Dedifferentiated amniotic fluid mesenchymal stem cell (primary cell): ENCODE measurements at regions not wholly inside any gene's neighbourhood (a gene's known extent, or its start where the extent isn't known, plus 50 kb on each side); places are given as distances from the start of the nearest gene placed in this dataset.
"Not testable (repeated sequence)": the region's sequence is repeated elsewhere in the genome, so short reads cannot be mapped to it uniquely, and the experiment has no call there.

Source experiments
- DNase-seq: peaks from one replicate; pipeline ENCODE4 v3.0.0-alpha.2; 2016; ENCODE audit errors: extremely low spot score

GRCh38 chr9:30258094-30258493 is 2126.3 kb upstream of the ACO1 start:
- DNase-seq = no peak

- DNase-seq = no peak
Measured at GRCh38 chr9:30280229-30280900, 2104.1 kb upstream of the ACO1 start.

GRCh38 chr9:30289435-30289834 is 2095.0 kb upstream of the ACO1 start:
- no peak for DNase-seq

- not testable (repeated sequence) for DNase-seq
Measured at GRCh38 chr9:30292026-30292425, 2092.4 kb upstream of the ACO1 start.

DNA sequence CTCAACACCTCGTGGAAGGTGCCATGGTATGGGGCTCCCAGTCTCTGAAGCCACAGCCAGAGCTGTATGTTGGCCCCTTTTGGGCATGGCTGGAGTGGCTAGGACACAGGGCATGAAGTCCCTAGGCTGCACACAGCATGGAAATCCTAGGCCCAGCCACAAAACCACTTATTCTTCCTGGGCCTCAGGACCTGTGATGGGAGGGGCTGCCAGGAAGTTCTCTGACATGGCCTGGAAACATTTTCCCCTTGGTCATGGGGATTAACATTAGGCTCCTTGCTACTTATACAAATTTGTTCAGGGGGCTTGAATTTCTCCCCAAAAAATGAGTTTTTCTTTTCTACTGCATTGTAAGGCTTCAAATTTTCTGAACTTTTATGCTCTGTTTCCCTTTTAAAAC is 2091.2 kb upstream of the ACO1 start:
- no peak for DNase-seq

DNA sequence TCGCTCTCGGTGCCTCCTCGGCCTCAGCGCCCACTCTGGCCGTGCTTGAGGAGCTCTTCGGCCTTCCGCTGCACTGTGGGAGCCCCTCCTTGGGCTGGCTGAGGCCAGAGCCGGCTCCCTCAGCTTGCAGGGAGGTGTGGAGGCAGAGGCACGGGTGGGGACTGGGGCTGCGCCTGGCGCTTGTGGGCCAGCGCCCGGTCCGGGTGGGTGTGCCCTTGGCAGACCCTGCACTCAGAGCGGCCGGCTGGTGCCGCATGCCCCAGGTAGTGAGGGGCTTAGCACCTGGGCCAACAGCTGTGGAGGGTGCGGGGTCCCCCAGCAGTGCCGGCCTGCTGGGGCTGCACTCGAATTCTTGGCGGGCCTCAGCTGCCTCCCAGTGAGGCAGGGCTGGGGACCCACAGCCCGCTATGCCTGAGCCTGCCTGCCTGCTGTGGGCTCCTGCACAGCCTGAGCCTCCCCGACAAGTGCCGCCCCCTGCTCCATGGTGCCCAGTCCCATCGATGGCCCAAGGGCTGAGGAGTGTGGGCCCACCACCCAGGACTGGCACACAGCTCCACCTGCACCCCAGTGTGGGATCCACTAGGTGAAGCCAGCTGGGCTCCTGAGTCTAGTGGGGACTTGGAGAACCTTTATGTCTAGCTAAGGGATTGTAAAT is 2085.2 kb upstream of the ACO1 start:
- DNase-seq = no peak

DNA sequence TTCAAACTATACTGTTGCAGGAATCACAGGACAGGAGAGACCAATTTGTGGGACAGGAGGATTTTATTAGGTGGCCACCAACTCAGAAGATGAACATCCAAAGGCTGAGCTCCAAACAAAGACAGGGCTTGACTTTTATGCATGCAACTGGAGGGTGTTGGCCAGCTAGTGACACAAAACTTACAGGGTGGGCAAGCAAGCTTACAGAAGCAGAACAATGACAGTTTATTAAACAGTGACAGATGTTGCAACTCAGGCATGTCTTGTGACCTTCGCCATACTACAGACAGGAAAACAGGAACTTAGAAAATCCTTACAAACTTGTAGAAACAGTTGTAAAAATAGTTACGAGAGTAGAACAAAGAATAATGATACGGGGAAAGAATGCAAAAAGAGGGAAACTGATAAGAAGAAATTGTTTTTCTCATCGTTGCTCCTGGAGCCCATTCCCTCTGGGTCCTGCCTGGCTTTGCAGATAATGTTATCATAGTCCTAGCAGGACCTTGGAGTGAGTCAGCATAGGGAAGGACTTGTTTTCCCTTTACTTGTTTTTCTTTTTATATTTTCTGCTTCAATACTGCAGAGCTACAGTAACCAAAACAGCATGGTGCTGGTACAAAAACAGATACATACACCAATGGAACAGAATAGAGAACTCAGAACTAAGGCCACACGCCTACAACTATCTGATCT is 2083.0 kb upstream of the ACO1 start:
- no peak for DNase-seq

- no peak for DNase-seq
Measured at GRCh38 chr9:30310711-30311110, 2073.7 kb upstream of the ACO1 start.

- DNase-seq = no peak
Measured at GRCh38 chr9:30329431-30329830, 2055.0 kb upstream of the ACO1 start.

- DNase-seq = no peak
Measured at GRCh38 chr9:30348904-30349303, 2035.5 kb upstream of the ACO1 start.

GRCh38 chr9:30349526-30350513 is 2034.6 kb upstream of the ACO1 start:
- no peak for DNase-seq

DNA sequence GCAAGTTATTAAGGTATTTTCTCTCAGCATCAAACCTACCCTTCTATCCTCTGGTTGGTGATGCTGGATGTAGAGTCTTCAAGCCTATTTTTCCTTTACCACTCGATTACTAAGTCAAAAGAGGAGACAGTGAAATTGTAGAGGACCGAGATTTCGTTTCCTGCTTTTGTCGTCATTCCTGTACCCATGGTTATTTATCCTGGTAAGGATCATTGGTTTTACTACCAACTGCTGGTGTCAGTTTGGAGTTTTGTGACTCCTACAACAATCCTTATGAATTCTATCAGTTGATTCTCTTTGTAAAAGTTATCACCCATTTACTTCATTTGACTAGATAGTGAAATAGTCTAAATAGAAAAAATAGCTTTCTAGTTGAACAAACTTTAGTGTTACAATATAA is 2028.2 kb upstream of the ACO1 start:
- no peak for DNase-seq

DNA sequence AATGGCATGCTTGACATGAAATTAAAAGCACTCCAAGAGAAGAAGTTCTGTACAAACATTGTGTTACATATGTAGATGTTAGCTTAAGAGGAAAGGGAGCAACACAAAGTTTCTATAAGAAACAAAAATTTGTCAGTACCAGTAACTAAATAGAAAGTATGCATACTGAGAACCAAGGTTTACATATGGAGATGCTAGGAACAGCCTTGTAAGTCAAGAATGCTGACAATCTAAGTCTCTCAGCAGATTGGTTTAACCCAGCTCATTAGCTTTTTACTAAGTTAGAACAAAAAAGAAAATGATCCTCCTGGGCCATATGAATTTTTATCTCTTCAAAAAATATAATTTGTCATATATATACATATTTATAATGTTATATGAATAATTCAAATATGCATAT is 2022.1 kb upstream of the ACO1 start:
- no peak for DNase-seq

GRCh38 chr9:30366140-30366539 is 2018.3 kb upstream of the ACO1 start:
- not testable (repeated sequence) for DNase-seq

DNA sequence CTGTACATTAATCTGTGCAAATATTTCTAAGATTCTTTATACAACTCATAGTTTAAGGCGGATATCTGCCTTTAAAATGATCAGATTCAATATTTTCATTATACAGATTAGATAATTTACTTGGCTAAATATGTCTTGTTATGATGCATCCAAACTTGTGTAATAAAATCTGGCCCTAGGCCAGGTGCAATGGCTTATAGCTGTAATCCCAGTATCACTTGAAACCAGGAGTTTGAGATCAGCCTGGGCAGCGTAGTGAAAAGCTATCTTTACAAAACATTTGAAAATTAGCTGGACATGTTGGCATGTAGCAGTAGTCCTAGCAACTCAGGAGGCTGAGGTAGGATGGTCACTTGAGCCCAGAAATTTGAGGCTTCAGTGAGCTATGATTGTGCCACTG is 2002.2 kb upstream of the ACO1 start:
- DNase-seq = no peak

GRCh38 chr9:30410273-30410672 is 1974.2 kb upstream of the ACO1 start:
- DNase-seq = no peak

GRCh38 chr9:30411571-30411970 is 1972.9 kb upstream of the ACO1 start:
- DNase-seq = no peak

DNA sequence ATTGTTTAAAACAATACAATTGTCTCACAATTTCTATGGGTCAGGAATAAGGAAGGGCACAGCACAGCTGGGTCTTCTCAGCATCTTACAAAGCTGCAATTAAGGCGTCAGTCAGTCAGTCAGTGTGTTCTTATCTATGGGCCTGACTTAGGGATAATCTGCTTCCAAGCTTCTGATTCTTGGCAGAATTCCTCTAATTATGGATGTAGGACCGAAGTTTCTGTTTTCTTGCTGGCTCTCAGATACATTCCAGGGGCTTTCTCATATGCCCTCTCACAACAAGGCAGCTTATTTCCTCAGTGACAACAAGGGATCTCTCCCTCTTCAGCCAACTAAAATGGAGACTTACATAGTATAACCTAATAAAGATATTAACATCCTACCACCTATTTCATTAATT is 1925.3 kb upstream of the ACO1 start:
- DNase-seq = no peak

DNA sequence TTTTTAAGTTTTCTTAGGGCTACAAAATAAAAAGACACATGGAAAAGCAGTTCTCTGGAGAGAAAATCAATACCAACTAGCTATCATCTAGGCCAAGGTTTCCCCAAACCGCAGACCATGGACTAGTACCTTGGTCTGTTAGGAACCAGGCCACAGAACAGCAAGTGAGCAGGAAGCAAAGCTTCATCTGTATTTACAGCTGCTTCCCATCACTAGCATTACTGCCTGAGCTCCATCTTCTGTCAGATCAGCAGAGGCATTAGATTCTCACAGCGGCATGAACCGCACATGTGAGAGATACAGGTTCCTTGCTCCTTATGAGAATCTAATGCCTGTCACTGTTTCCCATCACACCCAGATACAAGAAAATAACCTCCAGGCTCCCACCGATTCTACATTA is 1907.6 kb upstream of the ACO1 start:
- DNase-seq = no peak

DNA sequence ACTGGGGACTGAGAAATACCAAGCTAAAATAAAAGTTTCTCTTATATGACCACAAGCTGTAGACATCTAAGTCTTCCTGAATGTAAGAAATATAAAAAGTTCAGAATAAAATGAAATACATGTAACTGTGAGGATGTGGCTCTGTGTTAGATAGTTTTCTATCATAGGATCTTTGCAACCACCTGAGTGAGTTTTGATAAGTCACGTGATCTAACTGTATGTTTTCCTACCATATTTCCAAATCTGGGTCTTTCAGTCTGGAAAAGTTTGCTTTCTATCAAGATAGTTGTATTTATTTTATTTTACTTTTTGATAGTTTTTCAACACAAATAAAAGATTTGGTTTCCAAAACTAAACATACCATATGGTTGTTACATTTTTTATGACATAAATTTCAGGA is 1905.8 kb upstream of the ACO1 start:
- no peak for DNase-seq

- no peak for DNase-seq
Measured at GRCh38 chr9:30482499-30482898, 1901.9 kb upstream of the ACO1 start.

- no peak for DNase-seq
Measured at GRCh38 chr9:30484690-30485089, 1899.8 kb upstream of the ACO1 start.
